NCI-H2107 treated with DMSO at 0.1 percent for 48 hours (cell line): ENCODE measurements at regions not wholly inside any gene's neighbourhood (a gene's known extent, or its start where the extent isn't known, plus 50 kb on each side); places are given as distances from the start of the nearest gene placed in this dataset.
"Not testable (repeated sequence)": the region's sequence is repeated elsewhere in the genome, so short reads cannot be mapped to it uniquely, and the experiment has no call there.

Experiments
- DNase-seq: peaks from one replicate; lab custom pipeline; 2025; ENCODE audit not compliant: unreplicated experiment; lab: John Stamatoyannopoulos, UW

DNA sequence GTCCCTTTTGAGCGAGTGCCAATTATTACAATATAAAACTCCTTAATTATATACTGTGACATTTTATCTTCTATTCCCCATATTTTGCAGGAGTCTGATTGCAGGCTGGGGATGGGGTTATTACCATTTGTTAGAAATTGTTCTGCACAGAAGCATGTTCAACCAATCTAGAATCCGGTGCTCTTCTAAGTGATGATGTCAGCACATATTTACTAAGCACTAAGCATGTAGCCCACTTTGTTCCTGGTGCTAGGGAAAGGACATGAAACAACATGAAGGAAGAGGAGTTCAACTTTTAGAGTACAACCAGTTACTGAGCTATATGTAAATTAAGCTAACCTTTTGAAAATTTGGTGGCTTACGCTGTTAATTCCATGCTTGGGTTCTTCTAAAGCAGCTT, 52.8 kb upstream of the IL1RAPL2 start:
- DNase-seq, result no peak

DNA sequence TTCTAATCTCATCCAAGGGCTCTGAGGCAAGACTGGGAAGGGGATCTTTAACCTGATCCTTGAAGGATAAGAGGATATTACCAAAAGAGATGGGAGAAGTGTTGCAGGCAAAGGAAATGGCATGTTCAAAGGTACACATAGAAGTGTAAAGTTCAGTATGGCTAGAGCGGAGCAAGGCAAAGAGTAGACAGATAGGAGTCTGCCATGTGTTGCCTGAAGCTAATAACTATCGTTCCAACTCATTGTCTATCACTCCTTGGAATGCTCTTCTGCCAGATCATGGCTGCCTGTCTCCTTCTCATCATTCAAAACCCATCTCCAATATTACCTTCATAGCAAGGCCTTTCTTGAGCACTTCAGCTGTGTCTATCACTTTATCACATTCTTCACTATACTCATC, 55.2 kb upstream of the IL1RAPL2 start:
- no peak for DNase-seq

DNA sequence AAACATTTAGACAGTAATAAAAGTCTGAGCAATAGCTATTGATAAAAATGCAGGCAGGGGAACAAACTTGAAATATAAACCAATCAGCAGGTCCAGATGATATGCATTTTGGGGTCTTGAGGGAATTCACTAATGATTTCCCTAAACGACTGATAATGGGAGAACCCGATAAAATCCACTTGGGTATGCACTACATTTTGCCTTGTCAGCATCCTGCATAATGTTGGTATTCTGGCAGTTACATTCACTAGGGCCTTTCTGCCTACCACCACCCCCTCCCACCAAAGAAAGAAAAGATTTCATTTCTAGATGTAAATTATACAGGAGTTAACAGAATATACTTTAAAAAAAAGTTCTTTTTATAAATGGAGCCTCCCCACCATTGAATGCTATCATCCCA, 63.5 kb upstream of the IL1RAPL2 start:
- DNase-seq, result no peak

DNA sequence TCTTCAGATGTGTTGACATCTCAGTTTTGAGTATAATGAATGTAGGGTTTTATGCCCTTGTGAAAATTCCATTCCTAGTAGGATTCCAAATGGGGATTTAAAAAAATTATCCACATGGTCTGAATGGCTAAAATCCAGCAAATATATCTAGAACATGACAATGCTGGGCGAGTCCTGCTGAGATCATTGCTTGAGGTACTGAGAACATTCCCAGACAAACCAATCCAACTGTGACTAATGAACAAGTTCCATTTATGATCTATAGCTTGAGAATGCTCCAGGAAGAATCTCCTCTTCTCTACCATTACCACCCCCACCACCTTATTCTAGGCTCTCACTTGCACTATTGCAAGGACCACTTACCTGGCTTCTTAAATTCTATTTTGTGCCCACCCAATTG, 77.2 kb upstream of the IL1RAPL2 start:
- DNase-seq, result no peak

DNA sequence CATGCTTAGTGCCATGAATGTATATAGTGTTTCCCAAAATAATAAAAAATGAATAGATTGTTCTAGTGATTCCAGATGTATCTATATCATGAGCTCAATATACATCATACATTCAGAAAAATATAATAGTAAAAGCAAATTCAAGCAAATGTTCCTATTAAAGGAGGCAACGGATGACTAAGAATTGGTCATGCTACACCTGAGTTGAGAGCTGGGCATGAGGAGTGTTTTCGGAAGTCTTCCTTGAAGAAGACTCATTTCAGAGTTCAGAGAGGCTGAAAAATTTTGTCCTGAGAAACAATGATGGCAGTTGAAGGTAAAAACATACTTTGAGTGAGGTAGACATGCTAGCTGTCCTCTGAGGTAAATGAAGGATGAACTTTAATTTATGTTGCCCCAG, 79.3 kb upstream of the IL1RAPL2 start:
- DNase-seq, result no peak

DNA sequence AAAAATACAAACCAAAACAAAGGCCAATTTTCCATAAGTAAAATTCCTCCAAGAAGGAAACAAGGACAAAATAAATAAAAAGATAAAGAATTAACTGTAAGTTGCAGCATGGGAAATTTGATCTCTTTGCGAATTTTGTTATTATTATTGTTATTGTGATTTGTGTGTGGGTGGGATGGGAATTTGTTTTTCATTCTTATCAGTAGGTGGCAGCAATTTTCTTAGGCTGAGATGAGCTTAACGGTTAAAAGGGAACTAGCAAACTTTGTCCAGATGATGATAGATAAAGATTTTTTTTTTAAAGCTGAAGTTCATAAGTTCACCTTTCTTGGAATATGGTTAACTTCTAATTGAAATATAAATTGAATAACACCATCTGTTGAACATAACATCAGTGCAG, 83.2 kb upstream of the IL1RAPL2 start:
- no peak for DNase-seq

DNA sequence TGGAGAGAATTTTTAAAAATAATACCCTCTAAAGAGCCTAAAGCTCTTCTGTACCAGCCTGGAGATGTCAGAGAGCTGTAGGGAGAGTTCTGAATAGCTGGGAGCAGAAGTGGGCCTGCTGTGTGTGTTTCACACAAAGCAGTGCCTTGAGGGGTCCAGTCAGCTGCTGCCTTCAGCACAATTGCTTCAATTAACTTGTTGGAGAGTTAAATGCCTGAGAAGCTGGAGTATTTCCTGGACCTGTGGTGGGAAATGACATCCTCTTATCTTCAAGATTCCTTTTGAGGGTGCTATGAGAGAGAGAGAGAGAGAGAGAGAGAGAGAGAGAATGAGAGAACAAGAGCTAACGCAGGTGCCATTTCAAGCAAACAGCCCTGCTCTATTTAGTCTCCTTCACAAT, 96.2 kb upstream of the IL1RAPL2 start:
- no peak for DNase-seq

DNA sequence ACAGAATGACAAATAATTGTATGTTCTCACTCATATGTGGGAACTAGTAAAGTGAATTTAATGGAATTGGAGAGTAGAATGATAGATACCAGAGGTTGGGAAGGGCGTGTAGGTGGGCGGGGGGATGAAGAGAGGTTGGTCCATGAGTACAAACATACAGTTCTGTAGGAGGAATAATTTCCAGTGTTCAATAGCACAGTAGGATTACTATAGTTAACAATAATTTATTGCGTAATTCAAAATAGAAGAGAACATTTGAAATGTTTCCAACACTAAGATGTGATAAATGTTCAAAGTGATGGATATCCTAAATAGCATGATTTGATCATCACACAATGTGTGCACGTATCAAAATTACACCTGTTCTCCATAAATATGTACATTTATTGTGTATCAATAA, 106.2 kb upstream of the IL1RAPL2 start:
- no peak for DNase-seq

DNA sequence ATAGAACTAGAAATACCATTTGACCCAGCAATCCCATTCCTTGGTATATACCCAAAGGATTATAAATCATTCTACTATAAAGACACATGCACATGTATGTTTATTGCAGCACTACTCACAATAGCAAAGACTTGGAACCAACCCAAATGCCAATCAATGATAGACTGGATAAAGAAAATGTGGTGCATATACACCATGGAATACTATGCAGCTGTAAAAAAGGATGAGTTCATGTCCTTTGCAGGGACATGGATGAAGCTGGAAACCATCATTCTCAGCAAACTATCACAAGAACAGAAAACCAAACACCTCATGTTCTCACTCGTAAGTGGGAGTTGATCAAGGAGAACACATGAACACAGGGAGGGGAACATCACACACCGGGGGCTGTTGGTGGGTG, 108.9 kb upstream of the IL1RAPL2 start:
- DNase-seq, result not testable (repeated sequence)

DNA sequence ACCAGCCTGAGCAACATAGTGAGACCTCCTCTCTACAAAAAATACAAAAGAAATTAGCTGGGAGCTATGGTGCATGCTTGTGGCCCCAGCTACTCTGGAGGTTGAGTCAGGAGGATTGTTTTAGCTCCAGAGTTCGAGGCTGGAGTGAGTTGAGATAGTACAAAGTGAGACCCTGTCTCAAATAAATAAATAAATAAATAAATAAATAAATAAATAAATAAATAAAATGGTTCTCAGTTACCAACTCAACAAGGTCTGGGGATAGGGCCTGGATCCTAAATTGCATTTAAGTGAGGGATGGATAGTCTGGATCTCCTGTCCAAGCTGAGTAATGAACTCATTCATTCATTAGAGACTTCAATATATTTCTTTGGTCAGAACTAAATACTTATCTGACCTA, 115.7 kb upstream of the IL1RAPL2 start:
- no peak for DNase-seq

DNA sequence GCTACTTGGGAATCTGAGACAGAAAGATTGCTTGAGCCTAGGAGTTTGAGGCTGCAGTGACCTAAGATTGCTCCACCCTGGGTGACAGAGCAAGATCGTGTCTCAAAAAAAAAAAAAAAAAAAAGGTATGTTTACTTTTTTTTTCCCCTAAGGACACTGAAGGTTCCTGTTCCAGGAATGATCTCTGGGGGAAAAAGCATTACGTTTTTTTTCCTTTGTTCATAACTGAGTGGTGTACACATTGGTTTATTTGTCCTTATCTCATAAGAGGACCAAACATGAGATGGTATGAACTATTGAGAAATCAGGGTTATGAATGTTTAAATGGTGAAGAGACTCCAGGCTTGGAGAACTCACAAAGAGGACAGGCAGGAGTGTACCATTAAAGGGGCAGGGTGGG, 120.4 kb upstream of the IL1RAPL2 start:
- no peak for DNase-seq

DNA sequence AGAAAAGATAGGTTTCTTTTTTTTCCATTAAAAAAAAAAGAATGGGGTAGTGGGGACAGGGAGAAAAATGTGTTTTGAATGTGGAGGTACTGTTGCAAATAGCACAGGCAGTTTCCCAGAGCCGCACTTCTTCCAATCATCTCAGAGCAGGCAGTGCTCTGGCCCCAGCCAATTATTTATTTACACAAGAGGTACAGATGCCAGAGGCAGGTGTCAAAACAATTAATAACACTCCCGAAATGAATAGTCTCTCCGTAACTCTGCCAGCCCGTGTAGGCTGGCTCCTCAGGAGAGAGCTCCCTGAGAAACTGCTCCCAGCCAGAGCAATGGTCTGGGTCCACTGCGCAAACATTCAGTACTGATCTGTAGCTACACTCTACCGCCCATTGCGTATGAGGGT, 130.8 kb upstream of the IL1RAPL2 start:
- peak; percentile 24 for DNase-seq

DNA sequence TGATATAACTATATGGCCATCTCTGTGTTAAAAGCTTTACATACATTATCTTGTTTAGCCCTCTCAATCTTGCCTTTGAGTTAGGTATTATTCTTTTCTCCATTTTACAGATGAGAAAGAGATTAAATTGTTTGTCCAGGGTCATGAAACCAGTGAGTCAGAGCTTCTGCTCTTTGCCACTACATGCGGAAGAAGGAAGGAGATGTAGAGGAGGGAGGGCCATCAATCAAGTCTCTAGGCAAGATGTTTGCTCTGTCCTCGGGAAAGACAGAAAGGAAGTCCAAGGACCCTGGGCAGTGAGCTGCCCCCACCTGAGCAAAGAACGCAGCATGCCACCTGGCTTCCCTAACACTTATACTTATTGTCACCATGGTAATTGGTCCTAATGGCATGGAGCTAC, 133.7 kb upstream of the IL1RAPL2 start:
- no peak for DNase-seq

DNA sequence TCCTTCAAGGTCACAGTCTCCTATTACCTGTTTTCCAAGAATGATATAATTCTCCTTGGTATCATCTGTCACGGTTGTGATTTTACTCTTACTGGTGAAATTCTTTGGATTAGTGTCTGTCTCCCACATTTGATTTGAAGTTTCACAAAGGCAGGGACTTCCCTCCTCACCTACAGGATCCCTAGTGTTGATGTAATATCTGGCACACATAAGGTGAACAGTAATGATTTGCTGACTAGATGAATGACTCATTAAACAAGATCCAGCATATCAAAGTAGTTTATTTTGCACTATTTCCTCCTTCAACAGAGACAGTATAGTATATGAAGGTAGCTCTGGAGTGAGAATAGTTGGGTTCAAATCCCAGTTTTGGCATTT, 135.3 kb upstream of the IL1RAPL2 start:
- DNase-seq, result no peak

DNA sequence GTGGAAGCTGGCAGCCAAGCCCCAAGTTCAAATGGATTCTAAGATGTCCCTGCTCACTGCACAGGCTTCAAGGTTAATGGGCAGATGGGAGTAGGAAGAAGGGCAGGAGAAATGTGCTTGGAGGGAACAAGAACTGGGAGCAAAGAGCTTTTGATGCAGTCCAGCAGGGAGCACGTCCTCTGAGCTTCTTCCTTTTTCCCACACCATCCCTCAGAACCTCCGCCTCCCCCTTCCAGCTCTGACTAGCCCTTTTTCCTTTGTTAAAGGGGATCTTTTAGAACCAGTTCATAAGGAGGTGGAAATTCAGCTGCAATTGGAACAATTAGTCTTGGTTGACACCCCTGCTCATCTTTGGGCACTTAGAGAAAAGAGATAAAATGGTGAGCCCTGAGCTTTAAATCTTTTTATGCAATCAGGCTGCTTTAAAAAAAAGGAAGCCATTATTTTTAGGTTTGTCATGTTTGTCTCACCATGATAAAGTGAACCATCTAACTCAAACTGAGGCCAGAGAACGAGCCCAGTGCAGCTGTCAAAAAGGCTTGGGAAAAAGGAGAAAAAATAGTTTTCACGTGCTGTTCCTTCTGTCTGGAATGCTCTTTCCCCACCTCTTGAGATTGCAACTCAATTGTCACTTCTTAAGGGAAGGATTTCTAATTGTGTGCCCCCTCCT, 135.8 kb upstream of the IL1RAPL2 start:
- DNase-seq, result no peak

DNA sequence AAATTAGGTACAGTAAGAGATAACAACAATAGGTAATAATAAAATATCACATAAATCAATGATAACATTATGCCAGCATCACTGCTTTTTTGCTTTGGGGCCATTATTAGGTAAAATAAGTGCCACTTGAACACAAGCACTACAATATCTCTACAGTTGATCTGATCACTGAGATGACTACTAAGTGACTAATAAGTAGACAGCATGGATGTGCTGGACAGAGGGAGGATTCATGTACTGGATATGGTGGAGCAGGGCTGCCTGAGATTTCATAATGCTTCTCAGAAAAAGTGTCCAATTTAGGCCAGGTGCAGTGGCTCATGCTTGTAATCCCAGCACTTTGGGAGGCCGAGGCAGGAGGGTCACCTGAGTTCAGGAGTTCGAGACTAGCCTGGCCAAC, 137.8 kb upstream of the IL1RAPL2 start:
- no peak for DNase-seq

DNA sequence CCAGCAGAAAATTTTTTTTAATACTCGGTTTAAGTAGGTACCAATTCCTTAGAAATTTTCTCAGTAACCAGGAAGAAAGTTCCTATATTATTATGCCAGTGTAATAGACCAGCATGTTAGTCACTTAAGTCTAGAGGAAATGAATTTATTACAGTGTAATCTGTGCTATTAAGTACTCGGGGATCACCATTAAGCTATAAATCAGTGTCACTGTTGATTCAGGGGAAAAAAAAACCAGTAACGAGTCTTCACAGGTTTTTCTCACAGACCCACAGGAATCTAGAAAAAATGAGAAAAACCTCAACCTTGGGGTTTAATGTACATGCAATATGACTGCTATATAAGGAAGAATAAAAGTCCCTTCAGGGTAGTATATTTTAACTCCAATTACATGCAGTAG, 138.3 kb upstream of the IL1RAPL2 start:
- no peak for DNase-seq

DNA sequence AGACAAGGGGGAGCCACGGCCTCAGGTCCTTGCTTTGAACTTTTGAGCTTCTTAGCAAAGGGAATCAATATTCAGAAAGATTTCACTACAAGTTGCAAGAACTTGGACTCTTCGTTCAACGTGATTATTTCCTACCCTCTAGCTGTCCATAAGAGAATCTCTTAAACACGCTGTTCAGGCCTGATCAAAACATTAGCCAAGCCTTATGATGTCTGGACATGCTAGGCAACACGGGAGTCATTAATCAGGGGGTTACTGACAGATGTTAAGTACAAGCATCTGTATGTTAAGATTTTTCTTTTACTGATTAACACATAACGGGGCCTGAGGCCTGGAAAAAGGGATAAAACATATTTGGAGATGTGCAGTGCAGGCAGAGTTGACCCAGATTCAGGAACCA, 138.9 kb upstream of the IL1RAPL2 start:
- no peak for DNase-seq

DNA sequence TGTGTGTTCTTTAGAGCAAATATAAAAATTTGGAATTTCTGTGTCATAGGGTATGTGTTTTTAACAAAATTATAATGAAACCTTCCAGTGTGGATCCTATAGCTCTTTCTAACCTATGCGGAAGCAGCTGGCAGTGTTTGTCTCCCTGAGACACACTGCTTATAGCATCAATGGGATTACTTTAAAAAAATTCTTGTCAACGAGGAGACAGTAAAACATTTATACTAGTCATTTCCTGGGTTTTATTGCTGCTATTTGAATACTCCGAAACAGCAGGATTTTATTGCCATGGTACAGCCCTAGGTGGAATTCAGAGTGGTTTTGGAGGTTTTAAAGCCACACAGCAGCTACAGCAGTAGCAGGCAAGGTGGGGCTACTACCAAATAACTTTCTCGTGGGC, 145.1 kb upstream of the IL1RAPL2 start:
- DNase-seq, result no peak

DNA sequence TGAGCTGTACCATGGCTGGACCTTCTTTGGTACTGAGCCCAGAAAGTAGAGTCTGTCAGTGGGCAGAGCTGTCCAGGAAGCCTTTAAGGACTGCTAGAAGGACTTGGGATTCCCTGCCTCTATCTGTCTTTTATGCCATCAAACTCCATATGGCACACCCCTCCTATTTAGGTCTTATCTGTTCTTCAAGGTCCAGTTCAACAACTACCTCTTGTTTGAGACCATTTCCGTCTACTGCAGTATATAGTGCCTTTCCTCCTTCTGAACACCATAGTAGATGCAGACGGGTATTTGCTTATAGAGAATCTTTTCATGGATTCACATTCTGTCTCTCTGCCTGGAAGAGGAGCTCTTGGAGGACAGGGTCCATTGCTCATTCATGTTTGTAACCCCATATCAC, 146.1 kb upstream of the IL1RAPL2 start:
- DNase-seq, result no peak

DNA sequence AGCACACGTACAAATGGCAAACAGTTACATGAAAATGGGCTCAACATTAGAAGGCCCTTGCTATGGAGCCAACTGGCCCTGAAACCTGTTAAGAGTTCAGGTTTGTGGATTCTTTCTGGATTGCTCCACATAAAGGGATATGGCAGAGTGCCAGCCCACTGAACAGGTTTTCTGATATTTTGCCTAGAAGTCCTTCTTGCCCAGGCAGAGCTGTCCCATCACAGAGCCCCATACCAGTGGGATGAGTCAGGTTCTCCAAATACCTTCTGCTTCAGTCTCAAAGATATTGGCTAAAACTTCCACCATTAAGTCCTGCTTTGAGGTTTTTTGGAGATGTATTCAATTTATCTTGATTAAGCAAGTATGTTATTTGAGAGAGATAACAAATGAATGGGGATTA, 146.8 kb upstream of the IL1RAPL2 start:
- no peak for DNase-seq

DNA sequence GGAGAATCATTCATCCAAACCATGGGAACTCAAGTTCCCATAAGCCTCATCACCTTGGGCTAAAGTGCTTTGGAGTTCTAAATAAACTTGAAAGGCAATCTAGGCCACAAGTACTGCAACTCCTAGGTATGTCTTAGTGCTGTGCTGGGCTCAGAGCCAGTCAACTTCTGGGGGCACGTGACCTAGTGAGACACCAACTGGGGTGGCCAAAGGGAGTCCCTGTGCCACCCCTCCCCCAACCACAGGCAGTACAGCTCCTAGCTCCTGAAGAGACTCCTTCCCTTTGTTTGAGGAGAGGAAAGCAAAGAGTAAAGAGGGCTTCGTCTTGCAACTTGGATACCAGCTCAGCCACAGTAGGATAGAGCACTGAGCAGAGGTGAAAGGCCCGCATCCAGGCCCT, 154.2 kb upstream of the IL1RAPL2 start:
- DNase-seq, result no peak

DNA sequence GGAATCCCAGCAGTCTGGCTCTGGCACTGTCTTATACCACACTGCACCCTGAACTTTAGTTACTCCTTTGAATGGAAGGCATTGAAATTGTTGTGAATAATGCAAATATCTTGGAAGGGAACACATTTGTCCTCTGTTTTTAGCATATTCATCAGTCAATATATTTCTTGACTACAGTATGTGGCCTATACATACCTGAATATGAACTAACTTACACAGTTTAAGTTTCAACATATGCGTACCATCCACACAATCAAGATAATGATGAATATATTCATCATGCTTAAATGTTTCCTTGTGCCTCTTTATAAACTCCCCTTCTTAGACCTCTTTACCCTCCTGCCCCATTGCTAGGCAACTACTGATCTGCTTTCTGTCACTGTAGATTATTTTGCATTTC, 145.7 kb upstream of the ESX1 start:
- no peak for DNase-seq

DNA sequence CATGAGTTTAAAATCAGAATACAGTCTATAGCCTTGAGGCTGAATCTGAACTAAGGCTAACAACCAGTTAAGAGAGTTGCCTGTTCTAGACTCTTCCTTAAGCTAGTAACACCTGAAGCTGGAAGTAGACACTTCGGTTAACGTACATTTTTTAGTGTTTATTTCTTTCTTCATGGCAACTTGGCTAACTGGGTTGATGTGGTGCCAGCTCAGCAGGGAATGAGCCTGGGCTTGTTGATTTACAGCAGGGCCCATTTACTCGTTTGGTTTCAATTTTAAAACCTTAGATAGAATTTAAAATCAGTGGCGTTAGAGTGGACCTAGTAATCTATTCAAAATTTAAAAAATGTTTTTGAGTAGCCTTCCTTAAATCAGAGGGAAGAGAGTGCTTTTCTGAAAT, 137.6 kb upstream of the ESX1 start:
- no peak for DNase-seq
